DMS114 treated with DMSO at 0.1 percent for 48 hours (cell line): ENCODE measurements at regions not wholly inside any gene's neighbourhood (a gene's known extent, or its start where the extent isn't known, plus 50 kb on each side); places are given as distances from the start of the nearest gene placed in this dataset.

Experiments used
- DNase-seq: peaks from one replicate; lab custom pipeline; 2025; ENCODE audit not compliant: unreplicated experiment; lab: John Stamatoyannopoulos, UW

- DNase-seq: no peak
Observed at GRCh38 chr18:39749154-39749553, 2183.6 kb upstream of the CELF4 start.

GRCh38 chr18:39748727-39749126 lies 2183.1 kb upstream of the CELF4 start:
- no peak for DNase-seq

DNA sequence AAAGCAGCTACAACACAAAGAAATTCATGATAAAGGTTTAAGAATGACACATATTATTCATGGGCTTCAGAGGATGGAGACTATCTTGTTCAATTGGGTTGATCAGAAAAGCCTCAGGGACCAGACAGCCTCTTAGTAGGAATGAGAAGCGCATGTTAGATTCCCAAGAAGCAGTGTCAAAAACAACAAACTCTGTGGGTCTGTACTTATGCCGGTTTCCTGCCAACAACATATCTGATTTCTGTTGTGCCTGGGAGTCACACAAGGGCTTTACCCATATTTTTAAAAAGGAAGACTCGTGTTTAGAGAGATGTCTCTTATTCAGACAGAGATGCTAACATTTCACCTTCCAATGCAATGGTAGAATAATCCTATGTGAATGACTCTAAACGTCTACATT lies 2180.6 kb upstream of the CELF4 start:
- DNase-seq: no peak

DNA sequence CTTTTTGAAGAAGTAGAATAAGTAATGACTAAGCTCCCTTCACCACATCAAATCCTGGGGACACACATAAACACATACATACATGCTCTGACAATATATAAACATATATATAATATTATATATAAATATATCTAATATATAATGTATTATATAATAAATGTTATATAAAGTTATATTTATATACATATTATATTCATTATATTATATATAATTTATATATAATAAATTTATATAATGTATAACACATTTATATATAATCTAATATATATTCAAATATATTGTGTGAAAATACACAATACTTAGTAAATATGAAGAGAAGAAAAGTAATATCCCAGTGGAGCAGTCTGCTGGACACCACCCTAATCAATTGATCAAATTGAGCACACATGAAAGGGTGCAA lies 2177.9 kb upstream of the CELF4 start:
- no peak for DNase-seq

DNA sequence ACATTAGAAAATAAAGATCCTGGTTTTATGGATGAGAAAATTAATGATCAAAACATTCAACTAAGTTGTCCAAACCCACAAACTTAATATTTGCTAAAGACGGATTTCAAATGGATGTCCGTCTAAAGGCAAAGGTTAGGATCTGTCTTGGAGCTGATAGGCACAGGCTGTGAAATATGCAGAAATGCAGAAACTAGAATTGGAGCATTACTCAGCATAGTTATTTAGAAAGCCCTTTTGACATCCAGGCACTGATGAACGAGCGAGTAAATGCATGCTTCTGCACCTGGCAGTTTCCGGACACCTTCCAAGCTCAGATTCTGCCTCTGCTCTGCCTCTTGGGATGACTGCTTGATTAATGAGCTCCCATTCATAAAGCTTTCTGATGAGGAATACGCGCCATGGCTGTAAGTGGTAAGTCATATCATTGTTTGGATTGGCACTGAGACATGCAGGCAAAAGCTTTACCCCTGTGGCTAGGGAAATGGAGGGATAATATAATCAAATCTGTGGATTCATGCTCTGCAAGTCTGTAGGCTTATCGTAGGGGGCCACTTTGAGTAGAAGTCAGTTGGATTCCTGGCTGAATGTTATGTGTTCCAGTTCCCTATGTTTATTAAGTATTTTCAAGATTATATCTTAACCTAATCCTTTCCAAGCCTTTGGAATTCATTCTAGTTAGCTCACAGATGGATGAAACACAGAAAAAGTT lies 2176.3 kb upstream of the CELF4 start:
- no peak for DNase-seq

DNA sequence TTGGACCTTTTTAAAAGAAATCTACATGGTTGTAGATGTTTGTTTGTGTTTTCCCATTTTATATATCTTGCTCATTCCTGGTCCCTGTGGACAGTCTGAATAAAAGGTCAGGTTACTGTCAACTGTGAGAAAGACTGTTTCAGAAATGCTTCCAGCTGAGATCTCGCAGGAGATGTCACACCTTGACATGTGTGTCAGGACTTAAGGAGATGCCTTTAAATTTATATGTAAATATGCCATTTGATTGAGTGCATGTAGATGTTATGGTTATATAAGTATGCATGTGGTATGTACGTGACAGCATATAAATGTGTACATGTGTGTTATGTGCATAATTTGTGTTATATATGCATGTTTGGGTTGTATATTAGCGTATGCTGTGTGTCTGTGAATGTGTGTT lies 2172.3 kb upstream of the CELF4 start:
- DNase-seq: no peak

DNA sequence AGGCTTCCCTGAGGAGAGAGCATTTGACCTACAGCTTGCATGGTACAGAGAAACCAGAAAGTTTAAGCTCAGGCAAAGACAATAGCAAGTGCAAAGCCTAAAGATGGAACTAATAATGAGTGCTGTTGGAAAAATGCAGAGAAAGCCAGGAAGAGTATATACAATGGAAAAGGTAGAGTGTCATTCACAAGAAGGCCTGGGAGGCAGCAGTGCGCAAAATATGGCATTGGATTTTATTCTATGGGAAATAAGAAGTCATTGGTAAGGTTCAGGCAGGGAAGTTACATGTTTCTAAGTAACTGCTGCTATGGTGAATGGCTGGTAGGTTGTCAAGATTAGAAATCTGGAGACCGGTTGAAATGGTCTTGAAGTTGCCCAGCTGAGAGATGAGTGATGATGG lies 2167.3 kb upstream of the CELF4 start:
- DNase-seq: no peak

- DNase-seq: no peak
Observed at GRCh38 chr18:39730606-39731005, 2165.0 kb upstream of the CELF4 start.

DNA sequence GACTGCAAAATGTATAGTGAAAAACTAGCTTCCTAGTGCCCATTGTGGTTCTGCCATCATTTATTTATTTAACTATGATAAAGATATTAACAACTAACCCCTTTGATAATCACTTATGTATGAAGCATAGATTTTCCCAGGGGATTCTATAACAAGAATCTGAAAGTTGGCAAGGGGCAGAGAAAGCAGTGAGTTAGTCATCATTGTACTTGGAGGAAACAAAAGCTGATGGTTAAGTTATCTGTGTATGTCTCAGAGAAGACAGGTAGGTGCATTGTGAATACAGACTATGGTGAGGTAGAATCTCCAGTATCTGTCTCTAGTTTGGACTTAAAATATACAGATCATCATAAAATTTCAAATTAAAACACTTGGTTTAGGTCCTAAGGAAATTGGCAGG lies 2159.1 kb upstream of the CELF4 start:
- DNase-seq: no peak

- no peak for DNase-seq
Observed at GRCh38 chr18:39721712-39722111, 2156.1 kb upstream of the CELF4 start.

DNA sequence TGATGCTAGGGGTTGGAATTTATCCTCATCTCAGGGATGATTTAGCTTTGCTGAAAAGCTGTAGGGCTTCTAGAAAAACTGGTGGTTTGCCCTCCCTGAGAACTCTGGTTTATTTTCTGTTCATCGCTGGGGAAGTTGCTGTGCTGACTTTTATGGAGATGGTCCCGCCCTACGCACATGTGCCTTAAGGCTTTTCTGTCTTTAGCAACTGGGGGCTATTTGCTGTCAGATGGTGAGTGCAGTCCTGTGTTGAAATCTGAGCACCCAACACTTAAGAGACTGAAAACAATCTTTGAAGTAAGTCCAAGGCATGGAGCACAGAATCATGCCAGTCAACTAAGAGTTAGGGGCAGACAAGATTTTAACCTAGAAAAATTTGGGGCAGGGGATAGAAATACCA lies 2148.4 kb upstream of the CELF4 start:
- no peak for DNase-seq

DNA sequence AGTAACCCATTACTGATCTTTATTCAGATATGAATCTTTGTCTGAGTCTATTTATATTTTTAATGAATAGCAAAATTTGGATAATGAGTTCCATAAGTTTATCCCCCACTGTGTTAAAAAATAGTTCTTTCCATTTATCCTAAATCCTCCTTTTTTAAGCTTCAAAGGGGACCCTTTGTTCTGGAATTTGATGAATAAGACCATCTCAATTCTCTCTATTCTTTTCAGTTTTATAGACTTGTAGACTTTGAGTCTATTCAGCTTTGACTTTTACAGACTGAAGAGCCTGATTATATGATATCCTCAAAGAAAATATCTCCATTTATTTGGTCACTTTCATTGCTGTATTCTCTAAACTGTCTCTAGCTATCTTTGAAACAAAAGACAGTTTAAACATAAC lies 2146.1 kb upstream of the CELF4 start:
- no peak for DNase-seq

- DNase-seq: no peak
Observed at GRCh38 chr18:39705362-39705761, 2139.8 kb upstream of the CELF4 start.

DNA sequence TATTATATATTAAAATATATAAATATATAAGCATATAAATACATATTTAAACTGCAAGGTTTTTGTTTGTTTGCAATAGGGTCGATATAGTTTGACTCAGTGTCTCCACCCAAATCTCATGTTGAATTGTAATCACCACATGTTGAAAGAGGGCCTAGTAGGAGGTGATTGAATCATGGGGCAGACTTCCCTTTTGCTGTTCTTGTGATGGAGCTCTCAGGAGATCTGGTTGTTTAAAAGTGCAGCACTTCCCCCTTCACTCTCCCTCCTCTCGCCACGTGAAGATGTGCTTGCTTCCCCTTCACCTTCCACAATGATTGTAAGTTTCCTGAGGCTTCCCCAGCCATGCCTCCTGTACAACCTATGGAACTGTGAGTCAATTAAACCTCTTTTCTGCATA lies 2137.3 kb upstream of the CELF4 start:
- DNase-seq: no peak

DNA sequence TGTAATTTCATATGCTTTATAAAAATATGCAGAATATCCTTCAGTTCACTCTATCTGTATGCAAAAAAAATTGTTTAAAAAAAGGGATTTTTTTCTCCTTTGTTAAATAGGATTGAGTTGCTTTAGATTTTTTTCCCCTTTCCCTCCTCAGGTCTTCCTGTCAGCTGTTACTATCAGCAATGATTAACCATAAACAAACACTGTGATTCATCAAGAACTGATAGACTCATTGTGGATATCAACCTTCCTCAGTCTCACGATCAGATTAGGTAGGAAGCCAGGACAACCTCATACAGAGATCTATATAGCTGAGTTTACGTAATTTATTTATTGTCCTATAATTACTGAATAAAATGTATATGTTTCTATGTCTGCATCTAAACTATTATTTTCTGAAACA lies 2136.2 kb upstream of the CELF4 start:
- DNase-seq: no peak

DNA sequence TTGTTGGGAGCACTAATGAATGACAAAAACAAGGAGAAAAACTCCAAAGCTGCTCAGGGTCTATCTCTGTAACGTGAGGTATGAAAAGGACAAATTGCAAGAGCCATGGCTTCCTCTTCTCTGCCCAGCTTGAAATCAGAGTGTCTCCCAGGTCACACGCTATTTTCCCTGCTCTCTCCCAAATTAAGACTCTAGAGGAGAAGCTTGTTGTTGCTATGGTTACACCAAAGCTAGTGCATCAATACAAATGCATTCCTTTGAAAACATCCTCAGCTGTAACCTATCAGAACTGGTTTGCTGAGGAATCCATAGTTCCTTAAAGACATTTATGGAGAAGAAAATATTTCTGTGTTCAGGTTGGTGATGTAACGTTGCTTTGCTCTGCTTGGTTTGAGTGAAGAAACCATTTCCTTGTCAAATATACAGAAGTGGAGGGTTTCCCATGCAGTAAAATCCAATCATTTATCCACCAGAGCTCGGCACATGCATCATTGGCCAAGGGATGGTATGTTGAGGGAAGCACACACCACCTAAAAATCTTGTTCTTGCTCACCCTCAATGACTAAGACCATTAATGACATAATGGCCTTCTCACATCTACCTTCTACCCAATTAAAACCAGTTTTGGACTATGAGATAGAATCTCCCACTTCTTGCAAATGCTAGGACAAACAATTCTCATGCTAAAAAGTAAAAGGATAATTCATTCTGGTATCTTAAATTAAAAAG lies 2135.6 kb upstream of the CELF4 start:
- DNase-seq: no peak

DNA sequence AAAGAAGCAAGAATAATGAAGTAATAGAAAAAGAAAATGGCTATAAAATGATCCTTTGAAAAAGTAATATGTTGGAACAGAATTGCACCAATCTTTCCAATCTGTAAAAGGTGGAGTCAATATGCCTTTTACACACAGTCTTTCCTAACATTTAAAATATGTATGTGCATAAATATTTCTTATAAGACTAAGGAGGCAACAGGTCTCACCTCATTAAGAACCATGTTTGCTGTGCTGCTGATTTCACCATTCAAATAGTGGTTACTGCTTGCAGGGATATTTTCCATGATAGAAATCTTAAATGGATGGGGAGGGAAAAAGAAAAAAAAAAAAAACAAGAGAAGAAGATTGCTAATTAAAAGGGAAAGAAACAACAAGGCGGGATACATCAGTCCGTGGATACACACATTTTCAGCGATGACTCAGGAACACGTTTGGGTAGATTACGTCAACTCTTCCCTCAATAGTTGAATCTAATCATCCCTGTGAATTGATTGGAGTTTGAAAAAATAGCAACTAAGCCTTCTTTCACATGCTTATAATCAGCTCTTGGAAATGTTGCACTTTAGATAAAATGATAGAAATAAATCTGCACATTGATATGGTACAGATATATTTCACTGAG lies 2133.9 kb upstream of the CELF4 start:
- no peak for DNase-seq

GRCh38 chr18:39698436-39698835 lies 2132.8 kb upstream of the CELF4 start:
- DNase-seq: no peak

- DNase-seq: no peak
Observed at GRCh38 chr18:39693359-39693758, 2127.8 kb upstream of the CELF4 start.

DNA sequence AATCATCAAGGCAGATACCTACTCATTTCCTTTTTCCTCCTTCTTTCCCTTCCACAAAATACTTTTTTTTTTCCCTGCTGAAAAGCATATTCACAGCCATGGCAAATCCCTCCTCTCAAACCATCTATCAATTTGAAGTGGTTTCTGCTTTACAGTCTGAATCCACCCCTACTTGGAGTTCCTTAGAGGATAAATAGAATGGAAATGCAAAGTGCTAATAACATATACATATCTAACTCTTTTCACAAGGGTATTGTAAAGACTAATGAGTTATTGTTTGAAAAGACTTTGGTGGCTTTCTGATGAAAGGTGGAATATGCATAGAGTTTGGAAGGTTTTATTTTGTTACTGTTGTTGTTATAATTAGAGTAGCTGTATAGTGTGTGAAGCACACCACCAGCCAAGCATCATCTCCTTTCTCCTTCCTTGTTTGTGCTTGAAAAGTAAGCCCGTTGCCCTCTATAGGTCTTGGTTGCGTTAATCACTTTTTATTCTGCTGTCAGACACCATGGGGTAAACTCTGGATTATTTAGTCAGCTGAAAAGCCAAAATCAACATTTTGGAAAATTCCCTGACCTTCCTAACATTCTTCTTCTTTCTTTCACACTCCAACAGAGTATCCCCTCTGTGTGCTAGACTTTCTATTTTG lies 2126.9 kb upstream of the CELF4 start:
- DNase-seq: no peak

DNA sequence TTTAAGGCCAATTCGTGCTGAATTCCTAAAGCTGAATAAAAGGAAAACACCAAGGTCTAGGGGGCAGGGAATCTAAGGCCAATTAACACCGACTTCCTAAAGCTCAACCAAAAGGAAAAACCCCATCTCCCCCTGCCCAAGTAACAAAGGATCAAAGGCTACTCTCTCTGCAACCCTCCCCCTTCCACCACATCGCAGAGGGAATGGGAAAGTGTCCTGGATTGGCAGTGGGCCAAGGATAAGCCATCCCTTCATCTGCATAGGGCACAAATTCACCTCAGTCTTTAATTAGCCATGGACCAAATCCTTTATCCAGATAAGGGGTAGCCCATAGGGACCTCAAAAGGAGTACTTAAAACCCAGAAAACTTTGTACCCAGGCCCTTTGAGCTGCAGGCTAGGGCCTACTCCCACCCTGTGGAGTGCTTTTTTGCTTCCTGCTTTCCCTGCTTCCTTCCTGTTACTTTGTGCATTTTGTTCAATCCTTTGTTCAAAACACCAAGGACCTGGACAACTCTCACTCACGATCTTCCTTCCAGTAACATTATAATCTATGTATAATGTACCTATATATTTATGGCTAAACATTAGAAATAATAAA lies 2119.8 kb upstream of the CELF4 start:
- DNase-seq: no peak

GRCh38 chr18:39681061-39681460 lies 2115.5 kb upstream of the CELF4 start:
- DNase-seq: no peak
